GM12878 (cell line): ENCODE measurements at regions not wholly inside any gene's neighbourhood (a gene's known extent, or its start where the extent isn't known, plus 50 kb on each side); places are given as distances from the start of the nearest gene placed in this dataset.

ENCODE experiments used
- ATAC-seq: fragments of 200-7000 bp; cut with Tn5 transposase; 3 replicates; pipeline ENCODE4 v1.9.1; 2020; ENCODE audit warnings: mild to moderate bottlenecking, moderate library complexity
- BruUV-seq: library from RNA; stranded (reverse); fragments of 400-500 nt; replicated peaks from 2 replicates; lab custom pipeline; 2021; lab: Mats Ljungman, UMichigan
- CTCF ChIA-PET: fragments of 300-600 bp; sonication (Branson Sonifier 250); formaldehyde crosslinking; extraction: SDS; loops from one replicate; lab custom pipeline; 2021; ENCODE audit warnings: inconsistent platforms; lab: Yijun Ruan, JAX
- POLR2A ChIA-PET: fragments of 350-600 bp; formaldehyde crosslinking; extraction: SDS; loops from one replicate; lab custom pipeline; 2021; ENCODE audit warnings: inconsistent platforms; lab: Charles Lee
- RAD21 ChIA-PET: fragments of 300-600 bp; sonication (Branson Sonifier 250); formaldehyde crosslinking; loops from one replicate; lab custom pipeline; 2023; ENCODE audit warnings: antibody characterized with exemption; ENCODE audit not compliant: unreplicated experiment; lab: Charles Lee
- SMC1A ChIA-PET: fragments of 300-600 bp; sonication (Branson Sonifier 250); formaldehyde crosslinking; loops from one replicate; lab custom pipeline; 2023; ENCODE audit not compliant: unreplicated experiment, uncharacterized antibody; lab: Charles Lee
- DNase-seq: peaks from one replicate; pipeline ENCODE4 v3.0.0-alpha.2; 2011; ENCODE audit warnings: low read depth, low spot score
- FAIRE-seq: peaks from 3 replicates; lab custom pipeline; 2011; peaks lifted over from hg19 to GRCh38; lab: Jason Lieb, UNC
- H2AFZ ChIP-seq: 2 replicates; pipeline ENCODE4 v1.6.0; 2011; ENCODE audit warnings: low read depth, low read length, control low read depth; ENCODE audit not compliant: control insufficient read depth
- H3K27ac ChIP-seq: 2 replicates; pipeline ENCODE4 v1.5.1; 2011; ENCODE audit warnings: control low read depth; ENCODE audit not compliant: control insufficient read depth, insufficient read depth
- H3K27me3 ChIP-seq, 2 experiments: replicated peaks in 1 of 2; 2 replicates each; pipeline versions ENCODE4 v1.6.0 to v1.6.1; 2011; ENCODE audit warnings: low read length in 1 of 2; ENCODE audit not compliant: control insufficient read depth in 2 of 2, insufficient read depth in 2 of 2
- H3K36me3 ChIP-seq, 2 experiments: 2 replicates each; pipeline ENCODE4 v1.5.1; 2011; ENCODE audit warnings: low read length in 1 of 2; ENCODE audit not compliant: control insufficient read depth in 2 of 2, insufficient read depth in 2 of 2
- H3K4me1 ChIP-seq: 2 replicates; pipeline ENCODE4 v1.6.1; 2011; ENCODE audit warnings: mild to moderate bottlenecking, low read length, moderate library complexity, mixed read lengths; ENCODE audit not compliant: control insufficient read depth, insufficient read depth
- H3K4me2 ChIP-seq: 2 replicates; pipeline ENCODE4 v1.6.0; 2011; ENCODE audit warnings: control low read depth; ENCODE audit not compliant: control insufficient read depth, insufficient read depth
- H3K4me3 ChIP-seq: fragments of 200-600 bp; sonication (generic); 2 replicates; pipeline ENCODE4 v1.5.1; 2016
- H3K79me2 ChIP-seq: 2 replicates; pipeline ENCODE4 v1.6.0; 2011; ENCODE audit warnings: low read length; ENCODE audit not compliant: control insufficient read depth, insufficient read depth
- H3K9ac ChIP-seq: 2 replicates; pipeline ENCODE4 v1.8.0; 2011; ENCODE audit warnings: low read length, control low read depth, mixed read lengths; ENCODE audit not compliant: control insufficient read depth, insufficient read depth
- H3K9me3 ChIP-seq: replicated peaks from 3 replicates; pipeline ENCODE4 v1.5.1; 2011; ENCODE audit warnings: mild to moderate bottlenecking, low read length; ENCODE audit not compliant: control insufficient read depth, insufficient read depth
- H4K20me1 ChIP-seq: 2 replicates; pipeline ENCODE4 v1.6.0; 2011; ENCODE audit not compliant: control insufficient read depth, insufficient read depth
- CEBPZ ChIP-seq: fragments of 150-350 bp; IDR thresholded peaks from 2 replicates; pipeline ENCODE4 v1.6.1; 2016; ENCODE audit warnings: low read depth, low read length
- CTCF ChIP-seq, 3 experiments: IDR thresholded peaks in 2 of 3; conservative IDR thresholded peaks in 1 of 3; 2 replicates each; pipeline ENCODE4 v1.5.1; 2011; ENCODE audit warnings: low read depth in 3 of 3, low read length in 3 of 3, mild to moderate bottlenecking in 3 of 3, control low read depth in 2 of 3, moderate library complexity in 2 of 3, inconsistent platforms in 1 of 3, mixed read lengths in 1 of 3; ENCODE audit not compliant: control insufficient read depth in 2 of 3, insufficient read depth in 1 of 3; ENCODE audit errors: extremely low read depth in 1 of 3
- ETV6 ChIP-seq, 2 experiments: fragments of 450-650 bp in 1 of 2; IDR thresholded peaks in 1 of 2; conservative IDR thresholded peaks in 1 of 2; 2 replicates each; pipeline ENCODE4 v1.6.1; 2014; ENCODE audit warnings: antibody characterized with exemption in 1 of 2, borderline replicate concordance in 1 of 2, low read depth in 1 of 2, mild to moderate bottlenecking in 1 of 2, moderate library complexity in 1 of 2
- JUNB ChIP-seq: IDR thresholded peaks from 2 replicates; pipeline ENCODE4 v1.6.1; 2016; ENCODE audit warnings: antibody characterized with exemption, mild to moderate bottlenecking
- PAX5 ChIP-seq: IDR thresholded peaks from 2 replicates; pipeline ENCODE4 v1.6.1; 2011; ENCODE audit warnings: low read depth, low read length, borderline replicate concordance
- PRDM15 ChIP-seq: fragments of 450-650 bp; formaldehyde crosslinking; IDR thresholded peaks from 2 replicates; pipeline ENCODE4 v1.4.0; 2020; ENCODE audit warnings: mild to moderate bottlenecking, moderate library complexity
- ZNF24 ChIP-seq: fragments of 450-650 bp; IDR thresholded peaks from 2 replicates; pipeline ENCODE4 v1.6.1; 2017; ENCODE audit warnings: antibody characterized with exemption, mild to moderate bottlenecking
- WGBS: methylation state at CpG from one replicate; pipeline ENCODE4 v1.1.6; 2016; ENCODE audit warnings: low lambda C conversion rate; ENCODE audit not compliant: insufficient replicate concordance, insufficient coverage; ENCODE audit errors: missing lambda C conversion rate; 5-methylcytosine and 5-hydroxymethylcytosine counted together
- in situ Hi-C: fragments of 300-500 bp; cut with MboI; formaldehyde crosslinking; loops from 9 replicates; pipeline ENCODE4 v1.14.3; 2018; ENCODE audit warnings: mixed read lengths
- intact Hi-C: fragments of 100-400 bp; cut with micrococcal nuclease; formaldehyde crosslinking; loops from one replicate; pipeline ENCODE4 v1.14.2; 2022; ENCODE audit not compliant: unreplicated experiment

GRCh38 chr6:90463359-90463758, 123.5 kb downstream of the MAP3K7 start:
- RAD21 ChIA-PET: no interaction called here
- Histone ChIP-seq H3K27ac (no peak overlapping the region), H3K9me3 (peaks cover 3% of the 10 kb centered on the region; the same call in 2 of the 3 replicates), H3K4me3 (no peak overlapping the region), H3K27me3 (peaks cover 1 to 3% of the 10 kb centered on the region in 2 experiments; a peak in 3 of 4 replicates), H4K20me1 (no peaks in the 10 kb centered on the region), H2AFZ (no peak overlapping the region), H3K9ac (no peak overlapping the region), H3K36me3 (no peaks in the 10 kb centered on the region), H3K79me2 (no peaks in the 10 kb centered on the region), H3K4me1 (no peaks in the 10 kb centered on the region), H3K4me2 (no peak overlapping the region)
- TF ChIP-seq JUNB: no peak
- TF ChIP-seq PRDM15: no peak
- TF ChIP-seq ZNF24: no peak
- TF ChIP-seq PAX5: no peak
- no peak for TF ChIP-seq ETV6 (conservative IDR thresholded peaks at IDR 0.05 in 1 of 2, IDR thresholded peaks at IDR 0.05 in 1 of 2; ENCODE audit: borderline replicate concordance in 1 of 2, low read depth in 1 of 2)
- no peak for TF ChIP-seq CTCF (IDR thresholded peaks at IDR 0.05 in 2 of 3, conservative IDR thresholded peaks at IDR 0.05 in 1 of 3; ENCODE audit: control insufficient read depth in 2 of 3, extremely low read depth in 1 of 3, insufficient read depth in 1 of 3, low read depth in 3 of 3, low read length in 3 of 3)
- no peak for TF ChIP-seq CEBPZ
- WGBS: 43% methylated on average over 3 of the region's 3 CpGs
- intact Hi-C loops (no loop called here), in situ Hi-C loops (no loop called here)
- CTCF ChIA-PET: no interaction called here
- FAIRE-seq (no peak), DNase-seq (no peak), ATAC-seq (no peak)
- POLR2A ChIA-PET: no interaction called here
- BruUV-seq: no TSS peak
- SMC1A ChIA-PET: no interaction called here
